ENCODE measurements at regions not wholly inside any gene's neighbourhood (a gene's known extent, or its start where the extent isn't known, plus 50 kb on each side); places are given as distances from the start of the nearest gene placed in this dataset.

- TF ChIP-seq CTCF (conservative IDR thresholded peaks at IDR 0.05 in 1 of 2, IDR thresholded peaks at IDR 0.05 in 1 of 2; ENCODE audit: low read depth in 1 of 2, low read length in 2 of 2) (no peak), EZH2 (IDR thresholded peaks at IDR 0.05; ENCODE audit: low read length, missing control alignments) (no peak)
Observed at GRCh38 chr2:242038166-242038927, 168.8 kb downstream of the RTP5 start.

Data from fibroblast of lung (primary cell).